H9 (cell line): ENCODE measurements at regions not wholly inside any gene's neighbourhood (a gene's known extent, or its start where the extent isn't known, plus 50 kb on each side); places are given as distances from the start of the nearest gene placed in this dataset.

ENCODE experiments used
- DNase-seq: peaks from one replicate; pipeline ENCODE4 v3.0.0-alpha.2; 2017
- H2AFZ ChIP-seq: one replicate; pipeline ENCODE4 v1.6.1; 2013; ENCODE audit warnings: mild to moderate bottlenecking, low read length, control low read depth, moderate library complexity
- H2AK5ac ChIP-seq: 2 replicates; pipeline ENCODE4 v1.6.1; 2013; ENCODE audit warnings: low read length, control low read depth, mixed read lengths; ENCODE audit not compliant: insufficient read length
- H2BK120ac ChIP-seq: one replicate; pipeline ENCODE4 v1.6.1; 2013; ENCODE audit warnings: low read depth, mild to moderate bottlenecking, low read length, control low read depth, inconsistent platforms; ENCODE audit not compliant: poor library complexity, severe bottlenecking
- H2BK12ac ChIP-seq: 2 replicates; pipeline ENCODE4 v1.6.1; 2013; ENCODE audit warnings: low read length, control low read depth, mixed read lengths, low read depth; ENCODE audit not compliant: insufficient read length
- H2BK15ac ChIP-seq: 2 replicates; pipeline ENCODE4 v1.6.1; 2013; ENCODE audit warnings: low read depth, low read length, control low read depth
- H2BK20ac ChIP-seq: one replicate; pipeline ENCODE4 v1.6.1; 2013; ENCODE audit warnings: low read depth, mild to moderate bottlenecking, low read length, control low read depth, inconsistent platforms; ENCODE audit not compliant: poor library complexity, severe bottlenecking
- H2BK5ac ChIP-seq: 2 replicates; pipeline ENCODE4 v1.6.1; 2013; ENCODE audit warnings: low read length, control low read depth, mixed read lengths; ENCODE audit not compliant: insufficient read length
- H3K14ac ChIP-seq: 2 replicates; pipeline ENCODE4 v1.6.1; 2013; ENCODE audit warnings: low read length, control low read depth; ENCODE audit not compliant: insufficient read depth
- H3K18ac ChIP-seq: 2 replicates; pipeline ENCODE4 v1.6.1; 2013; ENCODE audit warnings: low read depth, mild to moderate bottlenecking, mixed read lengths, low read length, control low read depth; ENCODE audit not compliant: insufficient read length
- H3K23ac ChIP-seq: 2 replicates; pipeline ENCODE4 v1.6.1; 2013; ENCODE audit warnings: low read length, control low read depth, mixed read lengths, low read depth; ENCODE audit not compliant: insufficient read length
- H3K23me2 ChIP-seq: 2 replicates; pipeline ENCODE4 v1.6.1; 2013; ENCODE audit warnings: low read depth, mild to moderate bottlenecking, mixed read lengths, low read length, control low read depth; ENCODE audit not compliant: insufficient read length, poor library complexity, severe bottlenecking
- H3K27ac ChIP-seq: 2 replicates; pipeline ENCODE4 v1.5.1; 2013; ENCODE audit warnings: low read length, control low read depth, mixed read lengths, low read depth; ENCODE audit not compliant: insufficient read length
- H3K27me3 ChIP-seq: 2 replicates; pipeline ENCODE4 v1.6.1; 2013; ENCODE audit warnings: low read length, control low read depth, inconsistent platforms; ENCODE audit not compliant: insufficient read depth
- H3K4ac ChIP-seq: 2 replicates; pipeline ENCODE4 v1.6.1; 2013; ENCODE audit warnings: low read depth, mild to moderate bottlenecking, control low read depth, inconsistent platforms, low read length, moderate library complexity
- H3K4me1 ChIP-seq: 2 replicates; pipeline ENCODE4 v1.6.1; 2013; ENCODE audit warnings: low read length, control low read depth, inconsistent platforms; ENCODE audit not compliant: insufficient read depth
- H3K4me2 ChIP-seq: 2 replicates; pipeline ENCODE4 v1.6.1; 2013; ENCODE audit warnings: low read length, control low read depth, mixed read lengths; ENCODE audit not compliant: insufficient read length, insufficient read depth
- H3K56ac ChIP-seq: 2 replicates; pipeline ENCODE4 v1.6.1; 2013; ENCODE audit warnings: low read depth, mild to moderate bottlenecking, mixed read lengths, low read length, control low read depth; ENCODE audit not compliant: insufficient read length
- H3K79me1 ChIP-seq: 2 replicates; pipeline ENCODE4 v1.6.1; 2013; ENCODE audit warnings: low read depth, mild to moderate bottlenecking, moderate library complexity, low read length, control low read depth, inconsistent platforms; ENCODE audit not compliant: insufficient read depth, poor library complexity, severe bottlenecking
- H3K79me2 ChIP-seq: 2 replicates; pipeline ENCODE4 v1.6.1; 2013; ENCODE audit warnings: low read length, control low read depth, inconsistent platforms; ENCODE audit not compliant: insufficient read depth
- H3K9ac ChIP-seq: 2 replicates; pipeline ENCODE4 v1.6.1; 2013; ENCODE audit warnings: low read length, control low read depth, mixed read lengths; ENCODE audit not compliant: insufficient read length; ENCODE audit errors: extremely low read depth
- H3K9me3 ChIP-seq: one replicate; pipeline ENCODE4 v1.6.1; 2013; ENCODE audit warnings: low read depth, low read length, inconsistent platforms; ENCODE audit not compliant: control insufficient read depth
- H3T11ph ChIP-seq: one replicate; pipeline ENCODE4 v1.6.1; 2013; ENCODE audit warnings: mild to moderate bottlenecking, low read length, control low read depth, inconsistent platforms
- H4K20me1 ChIP-seq: one replicate; pipeline ENCODE4 v1.6.1; 2013; ENCODE audit not compliant: control insufficient read depth, insufficient read length, insufficient read depth
- H4K5ac ChIP-seq: 2 replicates; pipeline ENCODE4 v1.6.1; 2013; ENCODE audit warnings: low read depth, mild to moderate bottlenecking, mixed read lengths, low read length, control low read depth; ENCODE audit not compliant: insufficient read length
- H4K8ac ChIP-seq: replicated peaks from 2 replicates; pipeline ENCODE4 v1.6.1; 2013; ENCODE audit warnings: low read length, control low read depth, mixed read lengths, low read depth; ENCODE audit not compliant: insufficient read length
- H4K91ac ChIP-seq: 2 replicates; pipeline ENCODE4 v1.6.1; 2013; ENCODE audit warnings: low read depth, mild to moderate bottlenecking, moderate library complexity, mixed read lengths, low read length, control low read depth; ENCODE audit not compliant: insufficient read length
- H3K27ac Mint-ChIP-seq, 3 experiments: 2 replicates in 2 of 3; 3 replicates in 1 of 3; pipeline ENCODE4 v1.8.0; 2020 to 2021; ENCODE audit warnings: mixed read lengths in 3 of 3, mild to moderate bottlenecking in 1 of 3, moderate library complexity in 1 of 3
- H3K27me3 Mint-ChIP-seq: 2 replicates; pipeline ENCODE4 v1.8.0; 2021; ENCODE audit warnings: low read depth, mild to moderate bottlenecking, moderate library complexity, mixed read lengths
- H3K36me3 Mint-ChIP-seq, 3 experiments: 2 replicates in 2 of 3; 3 replicates in 1 of 3; pipeline ENCODE4 v1.8.0; 2020 to 2021; ENCODE audit warnings: low read depth in 3 of 3, mixed read lengths in 3 of 3; ENCODE audit not compliant: insufficient read depth in 1 of 3
- H3K4me1 Mint-ChIP-seq, 2 experiments: 2 replicates each; pipeline ENCODE4 v1.8.0; 2020; ENCODE audit warnings: mixed read lengths in 2 of 2
- H3K4me3 Mint-ChIP-seq, 2 experiments: 2 replicates in 1 of 2; 3 replicates in 1 of 2; pipeline ENCODE4 v1.8.0; 2020 to 2021; ENCODE audit warnings: mild to moderate bottlenecking in 2 of 2, mixed read lengths in 2 of 2, moderate library complexity in 1 of 2
- H3K9me3 Mint-ChIP-seq, 2 experiments: 2 replicates in 1 of 2; 3 replicates in 1 of 2; pipeline ENCODE4 v1.8.0; 2020; ENCODE audit warnings: mild to moderate bottlenecking in 2 of 2, mixed read lengths in 2 of 2, moderate library complexity in 1 of 2
- CTCF ChIP-seq: fragments of 200-600 bp; sonication (generic); conservative IDR thresholded peaks from 3 replicates; pipeline ENCODE4 v1.8.0; 2021; ENCODE audit warnings: antibody characterized with exemption, mild to moderate bottlenecking
- whole genome bisulfite sequencing: extraction: QIAGEN DNeasy Blood & Tissue Kit; methylation state at CpG from one replicate; pipeline ENCODE4 v1.1.7; 2013; ENCODE audit warnings: missing lambda C conversion rate, low lambda C conversion rate, mixed read lengths; ENCODE audit not compliant: insufficient read length; ENCODE audit errors: extremely low coverage; 5-methylcytosine and 5-hydroxymethylcytosine counted together

- Histone ChIP-seq H3K18ac (no peak overlapping the region), H3K4me1 (no peaks in the 10 kb centered on the region), H3K27me3 (no peaks in the 10 kb centered on the region), H4K91ac (no peak overlapping the region), H2BK12ac (no peak overlapping the region), H2BK20ac (no peak overlapping the region), H2BK5ac (no peak overlapping the region), H3K14ac (no peak overlapping the region), H2BK120ac (no peak overlapping the region), H2AK5ac (no peak overlapping the region), H2BK15ac (no peak overlapping the region), H2AFZ (no peak overlapping the region), H3K23me2 (no peaks in the 10 kb centered on the region), H3K4me2 (no peak overlapping the region), H4K5ac (no peak overlapping the region), H3K79me2 (no peaks in the 10 kb centered on the region), H3K23ac (no peak overlapping the region), H3K9ac (no peak overlapping the region), H3K79me1 (no peaks in the 10 kb centered on the region), H3K4ac (no peak overlapping the region), H3T11ph (no peak overlapping the region), H4K8ac (no peak overlapping the region), H3K27ac (no peak overlapping the region), H3K56ac (no peak overlapping the region), H3K9me3 (no peaks in the 10 kb centered on the region), H4K20me1 (no peaks in the 10 kb centered on the region)
- TF ChIP-seq CTCF: no peak
- H3K27me3 Mint-ChIP-seq: no peaks in the 10 kb centered on the region
- H3K4me3 Mint-ChIP-seq: no peak overlapping the region
- H3K4me1 Mint-ChIP-seq: peaks cover 11 to 14% of the 10 kb centered on the region in 2 experiments
- peaks cover 10 to 14% of the 10 kb centered on the region in 2 experiments for H3K9me3 Mint-ChIP-seq
- no peak for DNase-seq
- peaks cover 0 to 16% (median 0%) of the 10 kb centered on the region in 3 experiments; a peak in 3 of 7 replicates for H3K36me3 Mint-ChIP-seq
- no CpG with 5 or more reads among the region's 4 CpGs for WGBS
- no peak overlapping the region for H3K27ac Mint-ChIP-seq
These were observed 633.1 kb upstream of the CITED2 start for GRCh38 chr6:140007525-140007924.
